IPS-NIHi7 (cell line): ENCODE measurements at regions not wholly inside any gene's neighbourhood (a gene's known extent, or its start where the extent isn't known, plus 50 kb on each side); places are given as distances from the start of the nearest gene placed in this dataset.
"Not testable (repeated sequence)": the region's sequence is repeated elsewhere in the genome, so short reads cannot be mapped to it uniquely, and the experiment has no call there.

ENCODE experiments used
- DNase-seq: peaks from one replicate; pipeline ENCODE4 v3.0.0; 2012; ENCODE audit warnings: mixed read lengths; ENCODE audit errors: extremely low spot score

DNA sequence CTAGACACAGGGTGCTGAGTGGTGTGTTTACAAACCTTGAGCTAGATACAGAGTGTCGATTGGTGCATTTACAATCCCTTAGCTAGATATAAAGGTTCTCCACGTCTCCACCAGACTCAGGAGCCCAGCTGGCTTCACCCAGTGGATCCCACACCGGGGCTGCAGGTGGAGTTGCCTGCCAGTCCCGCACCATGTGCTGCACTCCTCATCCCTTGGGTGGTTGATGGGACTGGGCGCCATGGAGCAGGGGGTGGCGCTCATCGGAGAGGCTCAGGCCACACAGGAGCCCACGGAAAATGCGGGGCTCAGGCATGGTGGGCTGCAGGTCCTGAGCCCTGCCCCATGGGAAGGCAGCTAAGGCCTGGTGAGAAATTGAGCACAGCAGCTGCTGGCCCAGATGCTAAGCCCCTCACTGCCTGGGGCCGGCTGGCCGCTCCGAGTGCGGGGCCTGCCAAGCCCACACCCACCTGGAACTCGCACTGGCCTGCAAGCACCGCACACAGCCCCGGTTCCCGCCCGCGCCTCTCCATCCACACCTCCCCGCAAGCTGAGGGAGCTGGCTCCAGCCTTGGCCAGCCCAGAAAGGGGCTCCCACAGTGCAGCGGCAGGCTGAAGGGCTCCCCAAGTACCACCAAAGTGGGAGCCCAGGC lies 418.4 kb downstream of the KIF20B start:
- DNase-seq = not testable (repeated sequence)

DNA sequence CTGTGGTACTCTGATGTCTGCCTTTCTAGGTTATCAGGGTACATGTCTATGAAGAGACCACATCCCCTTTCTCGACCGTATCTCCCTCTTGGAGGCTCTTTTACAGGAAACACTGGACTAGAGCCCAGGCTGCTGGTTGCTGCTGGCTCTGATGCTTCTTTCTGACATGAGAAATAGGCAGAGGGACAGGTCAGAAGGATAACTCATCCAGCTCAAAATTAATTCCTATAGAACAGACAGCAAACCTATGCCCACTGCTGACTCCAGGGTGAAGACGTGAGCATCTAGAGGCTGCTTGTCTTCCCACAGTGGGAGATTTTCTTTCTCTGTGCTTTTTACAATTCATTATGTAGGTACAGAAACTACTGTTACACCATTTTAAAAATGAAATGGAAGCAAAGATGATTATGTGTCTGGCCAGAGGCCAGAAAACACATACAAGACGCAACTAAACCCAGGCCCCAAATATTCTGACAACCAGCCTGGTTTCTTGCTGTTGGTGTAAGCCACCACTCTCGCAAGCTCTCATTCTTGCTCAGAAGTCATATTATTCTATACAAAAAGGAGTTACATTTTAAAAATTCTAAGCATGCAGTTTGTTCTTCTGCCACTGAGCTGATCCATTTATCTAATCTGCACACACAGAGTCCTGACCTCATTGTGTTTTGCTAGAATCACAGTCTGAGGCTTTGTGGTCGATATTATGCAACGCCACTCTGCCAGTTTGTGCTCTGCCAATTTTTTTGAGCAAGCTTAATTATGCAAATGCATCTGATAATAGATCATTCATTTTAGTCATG lies 424.3 kb downstream of the KIF20B start:
- no peak for DNase-seq

DNA sequence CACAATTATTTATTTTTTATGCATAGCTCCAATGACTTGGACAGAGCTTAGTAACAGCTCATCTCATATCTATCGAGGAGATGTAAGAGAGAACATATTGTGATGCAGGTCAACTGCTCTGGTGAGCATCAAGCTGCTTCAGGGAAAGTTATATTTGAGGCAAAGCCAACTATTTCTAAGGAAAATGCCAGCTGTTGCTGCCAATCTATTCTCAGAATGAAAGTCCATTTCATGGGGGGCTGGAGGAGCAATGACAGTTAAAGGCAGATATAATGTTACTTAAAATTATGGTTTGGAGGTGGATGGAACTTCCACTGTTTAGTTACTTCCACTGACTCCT lies 424.8 kb downstream of the KIF20B start:
- DNase-seq = no peak

DNA sequence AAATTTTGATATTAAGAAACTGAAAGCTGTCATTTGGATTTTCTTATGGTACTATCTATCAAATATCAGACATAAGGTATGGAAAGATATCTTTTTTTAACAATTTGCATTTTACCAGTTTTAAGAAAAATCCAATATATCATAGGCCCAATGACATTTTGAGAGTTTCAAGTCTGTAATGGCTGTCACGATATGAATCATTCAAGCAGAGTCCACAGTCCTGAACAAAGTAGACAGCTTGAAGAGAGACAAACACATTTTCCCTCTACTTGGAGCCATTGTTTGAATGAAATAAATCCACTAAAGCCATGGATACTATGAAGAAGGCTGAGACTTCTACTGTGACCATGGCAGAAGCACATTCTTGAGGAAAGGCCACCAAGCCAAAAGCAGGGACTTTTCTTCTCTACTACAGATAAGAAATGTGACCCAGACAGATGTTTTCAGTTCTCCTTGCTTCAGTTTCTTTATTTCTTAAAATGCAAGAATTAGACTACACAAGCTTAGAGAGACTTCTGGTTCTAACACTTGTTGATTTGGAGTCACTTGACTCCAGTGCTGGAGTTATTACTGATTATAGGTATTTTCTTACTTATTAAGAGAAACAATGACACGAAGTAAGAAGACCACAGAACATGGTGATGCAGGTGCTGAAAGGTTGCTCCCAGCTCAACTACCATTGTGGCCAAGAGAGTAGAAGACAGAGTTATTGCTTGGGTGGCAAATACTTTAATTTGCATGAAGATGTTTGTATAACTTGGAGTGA lies 429.1 kb downstream of the KIF20B start:
- DNase-seq = no peak

DNA sequence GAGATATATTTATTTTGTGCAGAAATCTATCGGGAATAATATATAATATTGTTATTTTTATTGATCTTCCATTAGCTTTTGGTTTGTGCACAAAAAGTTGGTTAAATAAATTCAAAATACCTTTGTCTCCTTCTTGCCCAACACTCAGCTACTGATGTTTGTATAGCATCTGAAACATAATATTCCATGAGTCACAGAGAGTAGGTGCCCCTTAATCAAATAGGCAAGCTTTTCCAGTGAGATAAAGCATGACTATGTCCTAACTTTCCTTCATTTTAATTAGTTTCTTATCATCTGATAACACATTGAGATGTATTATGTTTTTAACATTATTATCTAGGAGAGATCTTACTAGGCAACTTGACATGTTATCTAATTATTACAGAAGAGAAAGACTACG lies 432.2 kb downstream of the KIF20B start:
- no peak for DNase-seq

DNA sequence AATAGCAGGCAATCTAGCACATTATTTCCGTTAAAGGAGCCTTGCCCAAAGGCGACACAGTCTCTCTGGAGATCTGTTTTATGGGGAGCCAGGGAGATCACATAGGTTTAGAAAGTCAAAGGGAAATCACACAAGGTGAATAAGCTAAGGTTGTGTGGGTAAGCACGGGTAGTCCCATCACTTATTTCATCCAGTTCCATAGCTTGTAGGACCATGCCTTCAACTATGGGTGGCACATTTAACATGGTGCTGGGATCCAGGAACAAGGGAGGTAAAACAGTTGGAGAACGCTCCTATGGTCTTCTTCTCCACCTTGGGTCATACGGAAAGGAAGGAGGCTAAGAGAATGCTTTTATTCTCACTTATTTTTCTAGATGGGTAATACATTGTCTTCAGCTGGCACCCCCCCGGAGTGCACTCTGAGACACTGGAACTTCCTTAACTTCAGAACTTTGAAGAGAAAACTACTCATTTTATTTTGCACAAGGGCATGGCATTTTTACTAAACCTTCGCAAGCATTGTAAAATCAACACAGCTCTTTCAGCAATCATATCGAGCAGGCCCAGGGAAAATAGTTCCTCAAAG lies 435.4 kb downstream of the KIF20B start:
- DNase-seq = no peak

DNA sequence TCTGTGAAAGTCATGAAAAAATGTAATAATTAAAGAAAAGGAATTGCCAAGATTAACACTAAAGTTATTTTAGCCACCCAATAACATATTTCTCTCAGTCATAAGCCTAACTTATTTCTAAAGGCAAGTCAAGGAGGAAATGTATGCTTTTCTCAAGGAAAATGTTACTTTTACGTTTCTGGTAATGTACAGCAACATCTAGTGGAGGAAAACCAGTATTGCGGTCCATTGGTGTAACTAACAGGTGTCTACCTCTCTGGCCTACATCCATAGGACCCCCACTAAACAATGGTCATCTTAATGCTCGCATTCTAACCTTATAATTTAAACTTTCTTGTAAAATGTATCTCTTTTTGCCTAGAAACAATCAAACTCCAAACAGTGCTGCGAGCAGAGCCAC lies 437.5 kb downstream of the KIF20B start:
- DNase-seq = peak; percentile 23

DNA sequence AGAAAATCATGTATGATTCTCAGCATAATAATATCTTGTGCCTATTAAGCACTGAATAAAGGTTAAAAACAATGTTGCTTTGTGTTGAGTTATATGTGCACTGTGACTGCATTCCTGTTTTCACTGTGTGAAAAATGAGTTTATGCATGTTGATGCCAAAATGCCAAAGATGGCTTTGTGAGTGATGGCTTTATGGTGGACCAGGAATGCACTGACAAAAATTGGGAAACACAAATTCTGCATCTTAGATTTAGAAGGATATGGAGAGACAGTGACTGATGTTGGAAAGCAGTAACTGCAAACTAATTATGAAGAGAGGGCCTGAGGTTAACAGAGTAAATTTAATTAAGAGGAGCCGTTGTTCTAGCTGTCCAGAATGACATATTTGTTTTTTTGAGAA lies 440.4 kb downstream of the KIF20B start:
- DNase-seq = no peak

DNA sequence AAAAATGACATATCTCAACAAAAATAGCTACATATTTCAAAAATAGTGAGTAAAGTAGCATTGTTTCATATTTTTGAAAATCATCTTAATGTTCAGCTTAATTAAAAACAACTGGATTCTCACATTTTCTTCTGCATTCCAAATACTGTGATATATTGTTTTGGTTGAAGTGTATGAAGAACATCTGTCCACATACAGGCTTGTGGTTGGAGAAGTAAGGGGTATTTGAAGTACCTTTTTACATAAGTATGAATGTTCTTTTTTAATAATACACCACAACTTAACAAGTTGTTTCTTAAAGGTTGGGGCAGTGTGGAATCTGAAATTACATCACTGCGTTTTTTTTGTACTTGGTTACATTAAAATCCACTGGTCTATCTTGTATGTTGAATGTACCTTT lies 442.5 kb downstream of the KIF20B start:
- DNase-seq = no peak

DNA sequence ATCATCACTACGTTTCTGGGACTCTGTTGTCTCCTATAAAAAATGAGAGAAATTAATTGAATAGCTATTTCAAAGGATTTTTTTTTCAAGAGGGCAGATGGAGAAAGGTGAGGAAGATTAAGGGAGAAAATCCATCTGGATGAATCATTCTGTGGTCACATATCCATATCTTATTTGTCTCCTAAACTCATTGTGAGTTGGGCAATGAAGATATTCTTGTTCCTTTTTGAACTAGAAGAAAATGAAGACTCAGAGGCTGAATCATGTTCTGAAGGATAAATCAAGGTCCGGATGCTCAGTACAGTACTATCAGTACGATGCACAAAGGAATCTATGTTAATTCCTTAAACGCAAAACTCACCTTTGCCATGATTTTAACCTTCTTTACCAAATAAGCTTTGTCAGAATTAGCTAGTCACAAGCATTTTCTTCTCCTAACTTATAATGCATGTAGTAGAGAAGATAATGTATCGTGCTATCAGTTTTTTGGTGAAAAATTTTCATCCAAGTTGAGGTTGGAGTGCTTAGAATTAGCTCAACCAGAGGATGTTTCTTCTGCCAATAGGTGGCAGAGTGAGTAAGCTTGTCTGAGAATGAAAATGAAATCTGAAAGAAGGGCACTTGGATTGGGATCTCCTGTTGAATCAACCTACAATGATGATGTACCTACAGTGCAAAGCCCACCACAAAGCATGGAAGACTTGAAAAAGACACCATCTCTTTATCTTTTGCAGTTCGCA lies 446.9 kb downstream of the KIF20B start:
- peak; percentile 37 for DNase-seq

DNA sequence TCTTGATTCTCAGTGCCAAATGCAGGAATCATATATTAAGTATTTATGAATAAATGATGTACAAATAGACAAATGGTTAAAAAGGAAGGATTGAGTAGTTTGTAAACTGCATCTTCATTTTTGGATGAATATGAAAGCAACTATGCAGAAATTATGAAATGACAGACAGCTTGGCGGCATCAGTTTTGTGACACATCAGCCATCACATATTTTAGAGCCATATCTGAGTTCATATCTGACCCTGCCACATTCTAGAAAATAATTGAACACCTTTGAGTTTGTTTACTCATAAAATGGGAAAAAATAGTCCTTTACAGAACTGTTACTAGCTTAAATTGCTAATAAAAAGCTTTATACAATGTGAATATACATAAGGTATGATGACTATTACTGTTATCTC lies 448.2 kb downstream of the KIF20B start:
- DNase-seq = no peak

DNA sequence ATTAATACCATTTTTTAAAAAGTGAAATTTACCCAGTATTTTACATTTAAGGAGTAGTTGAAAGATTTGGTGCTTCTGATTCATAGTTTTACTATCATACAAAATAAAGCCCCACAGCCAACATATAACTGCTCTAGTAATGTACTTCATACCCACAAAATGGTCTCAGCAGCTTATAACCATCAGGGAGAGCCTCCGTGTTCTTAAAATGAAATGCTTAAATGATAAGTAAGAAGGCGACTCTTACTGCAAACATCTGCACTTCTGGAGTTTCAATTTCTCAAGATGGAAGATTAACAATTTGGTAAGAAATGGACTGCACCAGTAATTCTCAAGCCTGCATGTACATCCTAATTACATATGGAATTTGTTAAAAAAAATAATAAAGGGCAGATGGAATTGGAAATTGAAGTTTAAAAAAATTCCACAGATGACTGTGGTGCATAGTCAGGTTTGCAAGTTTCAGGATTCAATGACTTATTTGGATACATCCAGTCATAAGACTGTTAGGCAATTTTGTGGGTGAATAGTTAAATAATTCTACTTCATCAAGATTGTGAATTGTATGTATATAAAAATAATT lies 461.0 kb downstream of the KIF20B start:
- DNase-seq = no peak

DNA sequence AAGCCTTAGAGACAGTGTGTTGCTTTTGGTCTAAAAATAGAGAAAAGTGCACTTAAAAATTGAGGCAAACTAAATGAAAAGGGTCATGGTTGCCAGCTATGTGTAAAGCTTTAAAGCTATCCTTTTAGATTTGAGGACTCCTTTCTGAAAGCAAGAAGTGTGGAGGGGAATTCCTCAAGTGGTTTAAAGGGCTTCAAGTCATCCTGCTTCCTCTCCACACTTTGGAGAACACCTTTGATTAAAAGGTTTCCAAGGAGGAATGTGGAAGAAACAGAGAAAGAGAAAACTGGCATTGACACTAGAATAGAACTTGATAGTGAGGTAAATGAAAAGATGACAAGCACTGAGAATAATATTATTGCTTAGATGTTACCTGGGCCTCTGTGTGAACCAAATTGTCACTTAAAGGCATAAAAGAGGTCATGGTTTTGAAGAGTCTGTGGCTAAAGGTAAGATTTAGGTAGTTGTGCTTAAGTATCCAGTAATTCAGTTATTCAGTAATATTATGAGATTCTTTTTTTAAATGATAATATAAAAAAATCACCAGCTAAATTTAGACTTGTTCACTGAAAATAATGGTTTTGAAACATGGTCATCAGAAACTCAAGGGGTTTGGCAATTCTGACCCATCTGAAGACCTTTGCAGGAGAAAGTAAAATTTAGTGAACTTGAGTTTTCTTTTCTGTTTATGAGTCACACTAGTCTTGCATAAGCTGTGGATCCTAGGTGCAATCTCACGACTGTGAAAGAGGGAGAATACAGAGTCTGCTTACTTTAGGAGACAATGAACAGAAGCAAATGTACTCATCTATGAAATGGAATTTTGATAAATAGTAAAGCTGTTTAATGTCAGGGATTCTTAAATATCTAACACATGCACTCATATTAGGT lies 466.0 kb downstream of the KIF20B start:
- DNase-seq = no peak

DNA sequence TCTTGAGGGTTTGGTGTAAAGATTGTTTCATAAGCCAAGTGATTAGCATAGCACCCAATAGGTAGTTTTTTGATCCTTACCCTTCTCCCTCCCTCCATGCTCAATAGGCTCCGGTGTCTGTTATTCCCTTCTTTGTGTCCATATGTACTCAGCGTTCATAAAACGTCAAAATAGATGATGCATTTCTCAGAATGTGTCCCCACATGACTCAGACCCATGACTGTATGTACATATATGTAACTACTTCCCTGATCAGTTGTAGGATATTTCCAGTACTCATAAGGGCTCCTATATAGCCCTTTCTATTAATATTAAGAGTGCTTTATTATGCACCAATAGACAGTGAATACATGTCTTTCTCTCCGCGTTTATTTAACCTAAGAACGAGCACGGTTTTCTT lies 466.9 kb downstream of the KIF20B start:
- DNase-seq = no peak

DNA sequence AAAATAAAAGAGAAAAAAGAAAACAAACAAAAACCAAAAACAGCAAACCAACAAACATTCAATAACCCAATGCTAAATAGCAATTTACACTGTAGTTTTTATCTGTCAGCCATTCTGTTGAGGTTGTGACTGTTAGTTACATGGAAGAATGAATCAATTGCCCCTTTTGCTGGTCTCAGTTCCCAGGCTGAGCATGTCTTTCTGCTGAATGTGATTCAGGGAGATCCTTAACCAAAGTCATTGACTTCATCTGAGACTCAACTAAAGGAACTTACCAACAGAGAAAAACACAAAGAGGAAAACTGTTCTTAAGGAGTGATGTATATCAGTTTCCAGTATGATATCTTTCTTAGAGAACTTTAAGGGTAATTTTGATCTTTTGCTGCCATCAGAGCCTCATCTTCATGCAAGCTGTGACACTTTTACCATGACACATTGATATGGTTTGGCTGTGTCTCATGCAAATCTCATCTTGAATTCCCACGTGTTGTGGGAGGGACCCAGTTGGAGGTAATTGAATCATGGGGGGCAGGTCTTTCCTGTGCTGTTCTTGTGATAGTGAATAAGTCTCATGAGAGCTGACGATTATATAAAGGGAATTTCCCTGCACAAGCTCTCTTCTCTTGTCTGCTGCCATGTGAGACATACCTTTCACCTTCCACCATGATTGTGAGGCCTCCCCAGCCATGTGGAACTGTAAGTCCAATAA lies 469.8 kb downstream of the KIF20B start:
- DNase-seq = no peak

DNA sequence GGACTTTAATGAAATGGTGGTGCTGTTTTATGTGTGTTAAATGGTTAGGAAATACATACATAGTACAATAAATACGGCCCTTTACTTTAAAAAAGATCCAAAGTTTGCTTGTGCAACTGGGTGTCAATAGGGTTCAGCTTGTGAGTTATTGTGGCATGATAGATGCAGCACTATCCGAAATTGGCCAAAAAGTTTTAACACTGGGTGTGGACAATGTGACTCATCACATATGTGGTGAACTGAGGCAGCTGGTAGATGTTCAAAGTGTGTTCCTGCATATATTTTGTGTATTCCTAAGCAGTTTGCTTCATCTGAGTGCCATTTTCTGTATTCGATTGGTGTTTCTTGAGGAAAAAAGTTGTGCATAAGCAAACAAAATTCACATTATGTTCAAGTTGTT lies 473.1 kb downstream of the KIF20B start:
- DNase-seq = no peak

DNA sequence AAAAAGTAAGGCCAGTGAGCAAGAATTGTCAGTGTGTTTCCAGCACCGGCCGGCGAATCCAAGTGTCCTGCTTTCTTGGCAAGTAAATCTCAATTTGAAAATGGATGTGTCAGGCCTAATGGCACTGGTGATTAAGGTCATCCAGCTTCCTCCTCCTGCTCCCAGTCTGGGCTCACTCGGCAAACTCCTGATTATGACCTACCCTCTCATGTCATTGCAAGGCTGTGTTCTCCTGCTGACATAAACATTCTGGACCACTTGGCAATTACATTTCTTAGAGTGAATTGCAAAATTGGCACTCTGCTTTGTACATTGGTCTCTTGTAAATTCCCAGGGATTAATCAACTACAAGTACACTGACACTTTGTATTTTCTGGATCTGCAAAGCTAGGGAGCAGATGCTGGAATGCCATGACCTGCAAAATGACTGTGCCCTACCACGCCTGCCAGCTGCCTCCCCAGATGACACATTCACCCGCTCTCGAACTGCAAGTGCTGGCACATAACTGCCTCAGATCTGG lies 473.8 kb downstream of the KIF20B start:
- DNase-seq = no peak

DNA sequence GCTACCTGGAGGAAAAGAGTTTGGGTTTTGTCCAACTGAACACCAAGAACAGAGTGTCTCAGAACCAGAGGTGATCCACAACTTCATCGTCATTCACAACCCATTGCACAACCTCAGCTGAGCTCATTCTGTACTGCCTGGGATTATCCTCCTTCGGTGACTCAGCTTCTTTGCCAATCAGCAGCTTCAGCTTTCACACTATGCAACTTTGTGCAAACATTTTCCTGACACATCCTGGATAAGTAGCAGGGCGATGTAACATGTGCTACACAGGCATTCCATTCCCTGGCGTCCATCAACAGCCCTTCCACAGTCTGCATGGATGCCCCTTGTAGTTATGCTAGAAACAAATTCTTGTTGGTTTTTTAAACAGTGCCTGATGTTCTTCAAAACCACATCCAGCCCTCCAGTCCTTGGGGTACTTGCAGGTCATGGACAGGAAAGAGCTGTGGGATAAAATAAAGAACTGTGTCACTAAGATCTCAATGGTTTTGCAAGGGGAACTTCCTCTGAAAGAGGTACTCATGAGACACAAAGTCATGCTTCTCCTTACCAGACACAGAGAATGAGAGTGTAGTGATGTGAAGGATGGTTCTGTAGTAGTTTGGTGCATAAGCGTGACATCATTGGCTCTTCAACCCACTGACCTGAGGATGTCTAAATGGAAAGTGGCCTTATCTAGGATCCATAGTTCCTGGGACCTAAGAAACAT lies 478.5 kb downstream of the KIF20B start:
- peak; percentile 10 for DNase-seq
